Panc1 (cell line): ENCODE measurements at regions not wholly inside any gene's neighbourhood (a gene's known extent, or its start where the extent isn't known, plus 50 kb on each side); places are given as distances from the start of the nearest gene placed in this dataset.

Experiments
- CTCF ChIP-seq: fragments of 450-650 bp; IDR thresholded peaks from 2 replicates; pipeline ENCODE4 v1.5.1; 2017; ENCODE audit warnings: mild to moderate bottlenecking
- POLR2AphosphoS5 ChIP-seq: IDR thresholded peaks from 2 replicates; pipeline ENCODE4 v1.6.1; 2012; ENCODE audit warnings: mild to moderate bottlenecking, low read depth, low read length, moderate library complexity
- REST ChIP-seq, 2 experiments: IDR thresholded peaks; 2 replicates each; pipeline ENCODE4 v1.6.1; 2011 to 2012; ENCODE audit warnings: low read depth in 2 of 2, control low read depth in 1 of 2, low read length in 1 of 2, mild to moderate bottlenecking in 1 of 2, moderate library complexity in 1 of 2; ENCODE audit not compliant: insufficient read depth in 1 of 2
- SIN3A ChIP-seq: IDR thresholded peaks from 2 replicates; pipeline ENCODE4 v1.6.1; 2012; ENCODE audit warnings: low read depth, mild to moderate bottlenecking, low read length, moderate library complexity, borderline replicate concordance; ENCODE audit not compliant: insufficient read depth

GRCh38 chr1:217138799-217139466 lies 415.7 kb upstream of the ESRRG start:
- no peak for TF ChIP-seq CTCF
- no peak for TF ChIP-seq SIN3A
- no peak for TF ChIP-seq POLR2AphosphoS5
- TF ChIP-seq REST (IDR thresholded peaks at IDR 0.05; ENCODE audit: insufficient read depth in 1 of 2, low read depth in 2 of 2, low read length in 1 of 2): no peak
